ENCODE measurements at regions not wholly inside any gene's neighbourhood (a gene's known extent, or its start where the extent isn't known, plus 50 kb on each side); places are given as distances from the start of the nearest gene placed in this dataset.

- DNase-seq (ENCODE audit: low read depth) = no peak
- TF ChIP-seq, protein P1, sequence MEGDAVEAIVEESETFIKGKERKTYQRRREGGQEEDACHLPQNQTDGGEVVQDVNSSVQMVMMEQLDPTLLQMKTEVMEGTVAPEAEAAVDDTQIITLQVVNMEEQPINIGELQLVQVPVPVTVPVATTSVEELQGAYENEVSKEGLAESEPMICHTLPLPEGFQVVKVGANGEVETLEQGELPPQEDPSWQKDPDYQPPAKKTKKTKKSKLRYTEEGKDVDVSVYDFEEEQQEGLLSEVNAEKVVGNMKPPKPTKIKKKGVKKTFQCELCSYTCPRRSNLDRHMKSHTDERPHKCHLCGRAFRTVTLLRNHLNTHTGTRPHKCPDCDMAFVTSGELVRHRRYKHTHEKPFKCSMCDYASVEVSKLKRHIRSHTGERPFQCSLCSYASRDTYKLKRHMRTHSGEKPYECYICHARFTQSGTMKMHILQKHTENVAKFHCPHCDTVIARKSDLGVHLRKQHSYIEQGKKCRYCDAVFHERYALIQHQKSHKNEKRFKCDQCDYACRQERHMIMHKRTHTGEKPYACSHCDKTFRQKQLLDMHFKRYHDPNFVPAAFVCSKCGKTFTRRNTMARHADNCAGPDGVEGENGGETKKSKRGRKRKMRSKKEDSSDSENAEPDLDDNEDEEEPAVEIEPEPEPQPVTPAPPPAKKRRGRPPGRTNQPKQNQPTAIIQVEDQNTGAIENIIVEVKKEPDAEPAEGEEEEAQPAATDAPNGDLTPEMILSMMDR (conservative IDR thresholded peaks at IDR 0.05; ENCODE audit: low read depth, low read length) = no peak
- H3K4me3 ChIP-seq (ENCODE audit: low read length) = no peak overlapping the region
Observed at GRCh38 chr6:137423451-137424168, 70.6 kb downstream of the OLIG3 start.

GRCh38 chr6:137417396-137417795 is 76.8 kb downstream of the OLIG3 start:
- no peak overlapping the region for H3K4me3 ChIP-seq (ENCODE audit: low read length)
- TF ChIP-seq, protein P1 (conservative IDR thresholded peaks at IDR 0.05; ENCODE audit: low read depth, low read length) = no peak
- no peak for DNase-seq (ENCODE audit: low read depth)

GRCh38 chr6:137416376-137417109 is 77.7 kb downstream of the OLIG3 start:
- no peak for DNase-seq (ENCODE audit: low read depth)
- TF ChIP-seq, protein P1 (conservative IDR thresholded peaks at IDR 0.05; ENCODE audit: low read depth, low read length) = no peak

DNA sequence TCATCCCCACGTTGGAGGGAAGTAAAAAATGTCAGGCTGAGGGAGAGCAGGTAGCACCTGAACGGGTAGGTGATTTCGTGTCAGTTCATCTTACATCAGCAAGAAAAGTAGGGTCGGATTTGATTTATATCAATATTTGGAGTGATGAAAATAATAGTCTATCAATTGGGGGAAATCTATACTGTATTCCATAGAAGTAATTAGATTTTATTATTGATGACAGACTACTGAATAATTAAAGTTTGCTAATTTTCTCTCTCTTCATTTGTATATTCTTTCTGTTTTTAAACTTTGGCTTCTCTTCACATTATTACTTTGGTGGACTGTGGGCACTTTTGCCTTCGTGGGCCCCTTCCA is 78.4 kb downstream of the OLIG3 start:
- DNase-seq (ENCODE audit: low read depth) = no peak
- no peak overlapping the region for H3K4me3 ChIP-seq (ENCODE audit: low read length)
- TF ChIP-seq, protein P1 (conservative IDR thresholded peaks at IDR 0.05; ENCODE audit: low read depth, low read length) = no peak

More at GRCh38 chr6:137416376-137417109, 77.7 kb downstream of the OLIG3 start:
- no peak overlapping the region for H3K4me3 ChIP-seq (ENCODE audit: low read length)

DNA sequence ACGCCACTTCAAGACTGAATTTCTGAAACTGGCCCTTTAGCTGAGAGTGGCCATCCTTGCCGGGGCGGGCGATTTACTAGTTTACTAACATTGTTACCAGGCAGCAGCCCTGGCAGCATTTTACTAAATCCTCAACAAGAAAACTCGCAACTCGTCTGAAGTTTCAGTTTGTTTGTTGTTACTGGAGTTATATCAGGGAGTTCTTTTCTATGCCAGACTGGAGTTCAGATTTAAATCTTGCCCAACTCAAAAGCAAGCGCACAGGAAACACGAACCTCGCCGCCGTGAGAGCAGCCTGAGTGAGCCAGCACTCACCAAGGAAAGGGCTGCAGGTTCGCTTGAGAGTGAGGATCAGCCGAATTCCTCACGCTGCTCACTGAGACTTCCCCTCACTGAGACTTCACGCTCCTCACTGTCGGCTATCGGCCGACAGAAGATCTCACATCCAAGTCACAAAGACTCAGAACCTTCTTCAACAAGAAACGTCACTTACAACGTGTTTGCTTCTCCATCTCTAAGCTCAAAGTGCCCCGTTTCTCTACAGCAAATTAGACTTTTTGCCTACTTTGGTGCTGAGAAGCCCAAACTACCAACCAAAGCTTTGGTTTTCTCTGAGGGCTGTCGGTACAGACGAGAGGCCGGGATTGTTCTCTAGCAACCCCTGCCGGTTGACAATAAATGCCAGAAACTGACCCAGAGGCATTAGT is 78.9 kb downstream of the OLIG3 start:
- H3K4me3 ChIP-seq (ENCODE audit: low read length) = peak overlapping the region; percentile 54
- peak; percentile 26 for DNase-seq (ENCODE audit: low read depth)
- TF ChIP-seq, protein P1 (conservative IDR thresholded peaks at IDR 0.05; ENCODE audit: low read depth, low read length) = peak; percentile 83

GRCh38 chr6:137414599-137414998 is 79.6 kb downstream of the OLIG3 start:
- DNase-seq (ENCODE audit: low read depth) = no peak
- TF ChIP-seq, protein P1 (conservative IDR thresholded peaks at IDR 0.05; ENCODE audit: low read depth, low read length) = no peak
- H3K4me3 ChIP-seq (ENCODE audit: low read length) = no peak overlapping the region

Measured in retinal pigment epithelial cell (primary cell).